Kidney epithelial cell (primary cell): ENCODE measurements at regions not wholly inside any gene's neighbourhood (a gene's known extent, or its start where the extent isn't known, plus 50 kb on each side); places are given as distances from the start of the nearest gene placed in this dataset.
A peak's percentile ranks its signal among the peaks of the same experiment; 100 is the strongest.

Experiments
- DNase-seq: peaks from one replicate; pipeline ENCODE4 v3.0.0-alpha.2; 2010; ENCODE audit warnings: low read depth
- H3K27me3 ChIP-seq: 2 replicates; pipeline ENCODE4 v1.6.0; 2011; ENCODE audit warnings: low read length; ENCODE audit not compliant: control insufficient read depth, insufficient read depth
- H3K36me3 ChIP-seq: 2 replicates; pipeline ENCODE4 v1.5.1; 2011; ENCODE audit warnings: low read length; ENCODE audit not compliant: control insufficient read depth, insufficient read depth
- H3K4me3 ChIP-seq: 2 replicates; pipeline ENCODE4 v1.5.1; 2011; ENCODE audit warnings: low read depth, mild to moderate bottlenecking, control low read depth, low read length
- TF ChIP-seq, protein P1 (sequence below): IDR thresholded peaks from 2 replicates; pipeline ENCODE4 v1.5.1; 2011; ENCODE audit warnings: mild to moderate bottlenecking, moderate library complexity, low read length, control low read depth, inconsistent platforms; ENCODE audit not compliant: insufficient read depth, poor library complexity, severe bottlenecking

DNA sequence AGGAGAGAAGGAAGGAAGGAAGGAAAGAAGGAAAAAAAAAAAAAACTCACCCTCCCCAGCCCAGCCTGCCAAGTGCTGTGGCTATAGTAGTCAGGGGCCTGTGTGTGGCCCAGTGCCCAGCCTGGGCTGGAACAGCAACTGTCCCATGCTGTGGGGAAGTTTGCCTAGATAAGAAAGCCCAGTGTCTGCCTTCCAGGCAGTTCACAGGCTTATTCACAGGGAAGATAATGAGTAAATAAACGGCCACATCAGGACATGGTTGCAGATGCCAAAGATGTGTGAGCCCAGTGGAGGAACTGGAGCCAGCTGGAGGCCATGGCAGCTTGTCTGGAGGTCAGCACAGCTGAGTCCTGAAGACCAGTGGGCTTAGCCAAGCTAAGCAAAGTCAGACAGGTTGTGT is 132.4 kb upstream of the FOXK1 start:
- no peaks in the 10 kb centered on the region for H3K36me3 ChIP-seq
- no peak for DNase-seq
- TF ChIP-seq, protein P1, sequence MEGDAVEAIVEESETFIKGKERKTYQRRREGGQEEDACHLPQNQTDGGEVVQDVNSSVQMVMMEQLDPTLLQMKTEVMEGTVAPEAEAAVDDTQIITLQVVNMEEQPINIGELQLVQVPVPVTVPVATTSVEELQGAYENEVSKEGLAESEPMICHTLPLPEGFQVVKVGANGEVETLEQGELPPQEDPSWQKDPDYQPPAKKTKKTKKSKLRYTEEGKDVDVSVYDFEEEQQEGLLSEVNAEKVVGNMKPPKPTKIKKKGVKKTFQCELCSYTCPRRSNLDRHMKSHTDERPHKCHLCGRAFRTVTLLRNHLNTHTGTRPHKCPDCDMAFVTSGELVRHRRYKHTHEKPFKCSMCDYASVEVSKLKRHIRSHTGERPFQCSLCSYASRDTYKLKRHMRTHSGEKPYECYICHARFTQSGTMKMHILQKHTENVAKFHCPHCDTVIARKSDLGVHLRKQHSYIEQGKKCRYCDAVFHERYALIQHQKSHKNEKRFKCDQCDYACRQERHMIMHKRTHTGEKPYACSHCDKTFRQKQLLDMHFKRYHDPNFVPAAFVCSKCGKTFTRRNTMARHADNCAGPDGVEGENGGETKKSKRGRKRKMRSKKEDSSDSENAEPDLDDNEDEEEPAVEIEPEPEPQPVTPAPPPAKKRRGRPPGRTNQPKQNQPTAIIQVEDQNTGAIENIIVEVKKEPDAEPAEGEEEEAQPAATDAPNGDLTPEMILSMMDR: no peak
- H3K4me3 ChIP-seq: no peak overlapping the region
- H3K27me3 ChIP-seq: no peaks in the 10 kb centered on the region

DNA sequence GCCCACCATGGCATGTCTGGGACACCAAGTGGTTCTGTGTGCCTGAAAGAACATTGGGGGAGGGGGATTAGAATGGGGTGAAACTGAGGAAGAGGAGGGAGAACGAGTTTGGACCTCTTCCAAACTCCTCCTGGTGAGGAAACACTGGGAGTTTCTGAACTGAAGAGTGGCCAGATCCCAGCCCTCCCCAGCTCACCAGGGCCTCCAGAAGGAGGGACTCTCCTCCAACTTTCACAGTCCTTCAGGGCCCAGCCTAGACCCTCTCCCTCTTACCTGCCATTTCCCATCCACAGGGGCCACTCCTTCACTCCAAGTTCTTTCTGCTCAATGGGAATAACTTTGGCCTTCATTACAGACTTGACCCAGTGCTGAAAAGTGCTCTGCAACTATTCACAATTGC is 132.0 kb upstream of the FOXK1 start:
- DNase-seq: no peak
- Histone ChIP-seq H3K36me3 (no peaks in the 10 kb centered on the region), H3K4me3 (no peak overlapping the region), H3K27me3 (no peaks in the 10 kb centered on the region)
- TF ChIP-seq, protein P1: no peak

DNA sequence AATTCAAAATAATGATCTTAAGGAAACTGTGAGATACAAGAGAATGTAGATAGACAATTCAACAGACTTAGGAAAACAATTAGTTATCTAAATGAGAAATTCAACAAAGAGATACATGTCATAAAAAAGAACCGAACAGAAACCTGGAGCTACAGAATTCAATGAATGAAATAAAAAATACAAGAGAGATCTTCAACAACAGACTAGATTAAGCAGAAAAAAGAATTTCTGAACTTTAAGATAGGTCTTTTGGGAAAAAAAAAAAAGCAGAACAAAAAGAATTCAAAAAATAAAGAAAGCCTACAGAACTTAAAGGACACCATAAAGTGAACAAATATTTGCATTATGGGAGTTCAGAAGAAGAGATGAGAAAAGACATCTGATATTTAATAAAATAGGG is 129.1 kb upstream of the FOXK1 start:
- Histone ChIP-seq H3K27me3 (no peaks in the 10 kb centered on the region), H3K36me3 (no peaks in the 10 kb centered on the region), H3K4me3 (no peak overlapping the region)
- TF ChIP-seq, protein P1: no peak
- no peak for DNase-seq

DNA sequence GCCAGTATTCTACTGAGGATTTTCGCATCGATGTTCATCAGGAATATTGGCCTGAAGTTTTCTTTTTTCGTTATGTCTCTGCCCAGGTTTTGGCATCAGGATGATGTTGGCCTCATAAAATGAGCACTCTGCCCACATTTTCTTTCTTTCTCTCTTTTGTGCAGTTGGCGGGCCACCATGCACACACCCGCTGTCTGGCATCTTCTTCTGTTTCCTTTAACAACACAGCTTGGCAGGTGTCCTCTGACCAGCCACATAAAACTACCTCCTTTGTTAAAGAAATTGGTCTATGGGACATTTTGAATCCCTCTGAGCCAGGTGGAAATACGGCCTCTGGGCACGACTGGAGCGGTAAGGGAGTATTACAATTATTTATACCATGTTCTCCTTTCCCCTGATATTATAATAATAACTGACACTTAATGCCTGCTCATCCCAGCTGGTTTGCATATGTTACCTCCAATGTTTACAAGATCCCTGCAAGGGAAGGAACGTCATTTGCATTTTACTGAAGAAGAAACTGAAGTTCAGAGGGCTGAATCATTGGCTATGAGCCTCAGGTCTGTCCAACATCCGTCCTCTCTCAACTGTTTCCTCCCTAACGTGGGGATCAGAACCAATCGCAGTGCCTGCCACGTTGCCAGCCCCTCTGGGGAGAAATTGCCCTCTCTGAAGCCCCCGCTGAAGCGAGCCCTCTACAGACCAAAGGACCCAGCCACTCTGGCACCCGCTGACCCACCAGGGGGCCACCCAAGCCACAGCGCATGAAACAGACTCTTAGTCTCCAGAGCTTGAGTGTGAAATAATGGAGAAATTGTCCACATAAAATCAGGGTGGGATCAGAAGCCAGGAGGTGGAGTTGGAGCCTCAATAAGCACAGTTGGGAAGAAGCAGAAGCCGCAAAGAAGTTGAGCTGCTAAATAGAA is 125.0 kb upstream of the FOXK1 start:
- TF ChIP-seq, protein P1: no peak
- no peaks in the 10 kb centered on the region for H3K27me3 ChIP-seq
- DNase-seq: no peak

DNA sequence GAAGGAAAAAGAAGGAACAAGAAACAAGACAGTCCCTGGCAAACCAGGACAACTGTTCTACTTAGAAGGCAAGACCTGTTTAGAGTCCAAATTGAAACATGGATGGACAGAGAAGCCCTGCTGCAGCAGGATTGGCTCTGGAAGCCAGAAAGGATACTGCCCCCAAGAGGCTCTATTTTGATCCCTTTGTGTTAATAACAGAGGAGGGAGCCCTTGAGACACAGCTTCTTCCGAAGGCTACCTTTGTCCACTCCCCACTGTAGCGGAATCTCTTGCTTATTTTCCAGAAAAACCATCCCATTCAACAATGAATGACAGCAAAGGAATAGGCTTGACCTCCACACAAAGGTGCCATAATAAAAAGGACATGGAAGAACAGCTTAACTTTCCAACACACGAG is 120.3 kb upstream of the FOXK1 start:
- Histone ChIP-seq H3K4me3 (no peak overlapping the region), H3K27me3 (no peaks in the 10 kb centered on the region)
- no peak for DNase-seq

More for the DNA sequence above, 125.0 kb upstream of the FOXK1 start:
- Histone ChIP-seq H3K4me3 (no peak overlapping the region), H3K36me3 (no peaks in the 10 kb centered on the region)

More for the DNA sequence above, 120.3 kb upstream of the FOXK1 start:
- TF ChIP-seq, protein P1: peak; percentile 17
- H3K36me3 ChIP-seq: no peaks in the 10 kb centered on the region
